ENCODE measurements at regions not wholly inside any gene's neighbourhood (a gene's known extent, or its start where the extent isn't known, plus 50 kb on each side); places are given as distances from the start of the nearest gene placed in this dataset.

GRCh38 chr2:194260185-194260584 lies 1396.8 kb upstream of the SLC39A10 start:
- TF ChIP-seq, protein P1, sequence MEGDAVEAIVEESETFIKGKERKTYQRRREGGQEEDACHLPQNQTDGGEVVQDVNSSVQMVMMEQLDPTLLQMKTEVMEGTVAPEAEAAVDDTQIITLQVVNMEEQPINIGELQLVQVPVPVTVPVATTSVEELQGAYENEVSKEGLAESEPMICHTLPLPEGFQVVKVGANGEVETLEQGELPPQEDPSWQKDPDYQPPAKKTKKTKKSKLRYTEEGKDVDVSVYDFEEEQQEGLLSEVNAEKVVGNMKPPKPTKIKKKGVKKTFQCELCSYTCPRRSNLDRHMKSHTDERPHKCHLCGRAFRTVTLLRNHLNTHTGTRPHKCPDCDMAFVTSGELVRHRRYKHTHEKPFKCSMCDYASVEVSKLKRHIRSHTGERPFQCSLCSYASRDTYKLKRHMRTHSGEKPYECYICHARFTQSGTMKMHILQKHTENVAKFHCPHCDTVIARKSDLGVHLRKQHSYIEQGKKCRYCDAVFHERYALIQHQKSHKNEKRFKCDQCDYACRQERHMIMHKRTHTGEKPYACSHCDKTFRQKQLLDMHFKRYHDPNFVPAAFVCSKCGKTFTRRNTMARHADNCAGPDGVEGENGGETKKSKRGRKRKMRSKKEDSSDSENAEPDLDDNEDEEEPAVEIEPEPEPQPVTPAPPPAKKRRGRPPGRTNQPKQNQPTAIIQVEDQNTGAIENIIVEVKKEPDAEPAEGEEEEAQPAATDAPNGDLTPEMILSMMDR (IDR thresholded peaks at IDR 0.05; ENCODE audit: low read depth, low read length), result no peak
- no peaks in the 10 kb centered on the region for H3K4me1 ChIP-seq (ENCODE audit: low read depth)
- H3K4me3 ChIP-seq, result no peak overlapping the region
- H3K36me3 ChIP-seq, result no peaks in the 10 kb centered on the region
- no peak overlapping the region for H3K27ac ChIP-seq
- DNase-seq (ENCODE audit: low read depth in 1 of 2, low spot score in 1 of 2), result no peak
- no peaks in the 10 kb centered on the region for H3K9me3 ChIP-seq (ENCODE audit: low read depth)
- H3K27me3 ChIP-seq, result no peaks in the 10 kb centered on the region

GRCh38 chr2:194257095-194257494 lies 1399.9 kb upstream of the SLC39A10 start:
- Histone ChIP-seq H3K27ac (no peak overlapping the region), H3K36me3 (no peaks in the 10 kb centered on the region), H3K4me3 (no peak overlapping the region), H3K9me3 (ENCODE audit: low read depth) (no peaks in the 10 kb centered on the region), H3K4me1 (ENCODE audit: low read depth) (no peaks in the 10 kb centered on the region), H3K27me3 (no peaks in the 10 kb centered on the region)
- no peak for DNase-seq (ENCODE audit: low read depth in 1 of 2, low spot score in 1 of 2)
- TF ChIP-seq, protein P1 (IDR thresholded peaks at IDR 0.05; ENCODE audit: low read depth, low read length), result no peak

GRCh38 chr2:194253528-194254259 lies 1403.3 kb upstream of the SLC39A10 start:
- H3K36me3 ChIP-seq, result no peaks in the 10 kb centered on the region
- TF ChIP-seq, protein P1 (IDR thresholded peaks at IDR 0.05; ENCODE audit: low read depth, low read length), result no peak
- H3K4me3 ChIP-seq, result no peak overlapping the region
- H3K4me1 ChIP-seq (ENCODE audit: low read depth), result no peaks in the 10 kb centered on the region
- H3K9me3 ChIP-seq (ENCODE audit: low read depth), result no peaks in the 10 kb centered on the region
- H3K27me3 ChIP-seq, result no peaks in the 10 kb centered on the region
- H3K27ac ChIP-seq, result no peak overlapping the region
- DNase-seq (ENCODE audit: low read depth in 1 of 2, low spot score in 1 of 2), result no peak

- Histone ChIP-seq H3K4me1 (ENCODE audit: low read depth) (no peaks in the 10 kb centered on the region), H3K27me3 (no peaks in the 10 kb centered on the region), H3K27ac (no peak overlapping the region), H3K36me3 (no peaks in the 10 kb centered on the region), H3K9me3 (ENCODE audit: low read depth) (no peaks in the 10 kb centered on the region), H3K4me3 (no peak overlapping the region)
- no peak for DNase-seq (ENCODE audit: low read depth in 1 of 2, low spot score in 1 of 2)
- TF ChIP-seq, protein P1 (IDR thresholded peaks at IDR 0.05; ENCODE audit: low read depth, low read length), result no peak
These were observed 1404.9 kb upstream of the SLC39A10 start for GRCh38 chr2:194252127-194252526.

DNA sequence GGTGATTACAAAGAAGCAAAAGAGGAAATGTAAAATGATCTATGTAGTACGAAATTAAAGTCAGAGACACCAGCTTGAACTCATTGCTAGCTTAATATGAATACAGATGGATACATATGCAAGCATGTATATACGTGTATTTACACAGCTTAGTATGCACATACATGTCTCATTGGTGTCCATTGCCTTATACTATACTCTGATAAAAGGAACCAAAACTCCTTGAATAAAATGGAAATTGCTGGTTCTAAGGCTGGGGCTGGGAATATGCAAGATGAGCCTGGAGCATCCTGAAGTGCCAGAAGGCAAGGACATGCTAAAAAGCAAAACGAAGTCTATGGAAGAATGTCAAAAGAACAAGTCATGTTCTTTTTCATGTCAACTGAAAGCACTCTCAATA lies 1424.4 kb upstream of the SLC39A10 start:
- no peaks in the 10 kb centered on the region for H3K9me3 ChIP-seq (ENCODE audit: low read depth)
- H3K4me3 ChIP-seq, result no peak overlapping the region
- no peaks in the 10 kb centered on the region for H3K36me3 ChIP-seq
- no peaks in the 10 kb centered on the region for H3K27me3 ChIP-seq
- TF ChIP-seq, protein P1 (IDR thresholded peaks at IDR 0.05; ENCODE audit: low read depth, low read length), result no peak
- H3K4me1 ChIP-seq (ENCODE audit: low read depth), result no peaks in the 10 kb centered on the region
- no peak overlapping the region for H3K27ac ChIP-seq
- no peak for DNase-seq (ENCODE audit: low read depth in 1 of 2, low spot score in 1 of 2)
